LNCAP (cell line): ENCODE measurements at regions not wholly inside any gene's neighbourhood (a gene's known extent, or its start where the extent isn't known, plus 50 kb on each side); places are given as distances from the start of the nearest gene placed in this dataset.

Source experiments
- CTCF ChIP-seq: fragments of 450-650 bp; IDR thresholded peaks from 2 replicates; pipeline ENCODE4 v1.5.1; 2017; ENCODE audit warnings: mild to moderate bottlenecking

DNA sequence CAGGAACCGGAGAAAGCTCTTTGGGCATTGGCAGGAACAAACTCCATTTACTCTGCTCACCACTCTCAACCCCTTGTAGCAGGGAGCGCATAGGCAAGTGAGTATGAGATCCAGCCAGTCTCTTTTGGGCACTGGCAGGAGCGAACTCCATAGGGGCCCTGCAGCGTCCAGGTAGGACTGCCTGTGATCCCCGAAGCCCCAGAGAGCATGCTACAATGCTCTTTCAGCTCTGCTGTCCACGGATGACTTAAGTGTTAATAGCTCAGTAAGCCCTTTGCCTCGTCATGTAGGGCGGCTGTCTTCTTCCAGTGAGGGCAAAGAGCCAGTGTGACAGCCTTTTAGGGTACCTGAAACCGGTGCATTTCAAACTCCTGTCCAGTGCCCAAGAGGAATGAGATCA is 1525.6 kb upstream of the RAG2 start:
- no peak for TF ChIP-seq CTCF

DNA sequence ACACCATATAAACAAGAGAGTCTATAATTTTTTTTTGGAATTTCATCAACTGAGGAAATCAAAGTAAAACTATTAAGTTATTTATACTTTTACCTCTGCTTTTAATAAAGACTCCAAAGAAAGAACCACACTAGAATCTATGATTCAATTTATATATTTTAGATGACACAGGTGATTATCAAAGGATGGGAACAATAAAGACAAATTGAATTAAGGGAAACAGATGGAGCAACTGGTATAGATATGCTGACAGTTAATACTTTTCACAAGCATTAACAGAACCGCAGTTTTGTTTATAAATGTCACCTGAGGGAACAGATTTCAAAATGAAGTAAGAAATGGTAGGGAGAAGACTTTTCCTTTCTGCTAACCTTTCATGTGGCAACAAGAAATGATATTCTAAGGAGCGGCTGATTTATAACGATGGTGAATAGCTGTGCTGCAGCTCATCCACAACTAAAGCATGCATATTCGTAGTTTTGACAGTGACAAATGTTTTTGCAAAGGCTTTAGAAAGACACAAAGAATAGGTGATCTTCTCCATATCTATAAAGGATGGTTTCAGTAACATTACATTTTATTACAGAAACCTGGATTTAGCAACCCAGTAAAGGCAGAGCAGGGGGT is 1502.9 kb upstream of the RAG2 start:
- no peak for TF ChIP-seq CTCF

DNA sequence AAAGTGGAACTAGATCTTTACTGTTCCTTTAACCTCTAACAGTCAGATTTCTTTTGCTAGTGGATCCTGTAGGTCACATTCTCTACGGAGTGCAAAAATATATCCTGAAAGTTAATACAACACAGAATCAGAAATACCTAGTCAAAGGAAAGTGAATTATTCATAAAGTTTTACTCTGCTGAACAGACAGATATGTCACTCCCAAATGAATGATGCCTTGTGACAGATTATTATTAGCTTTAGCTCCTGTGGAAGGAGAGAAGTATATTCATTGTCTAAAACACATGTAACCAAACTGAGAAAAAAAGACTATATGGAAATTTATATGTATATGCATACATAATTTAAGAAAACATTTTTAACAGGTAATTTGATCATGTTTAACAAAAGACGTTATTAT is 1497.2 kb upstream of the RAG2 start:
- TF ChIP-seq CTCF, result no peak

- TF ChIP-seq CTCF, result no peak
Measured at GRCh38 chr11:38089726-38090125, 1491.7 kb upstream of the RAG2 start.

GRCh38 chr11:38060920-38061319 is 1462.9 kb upstream of the RAG2 start:
- no peak for TF ChIP-seq CTCF

DNA sequence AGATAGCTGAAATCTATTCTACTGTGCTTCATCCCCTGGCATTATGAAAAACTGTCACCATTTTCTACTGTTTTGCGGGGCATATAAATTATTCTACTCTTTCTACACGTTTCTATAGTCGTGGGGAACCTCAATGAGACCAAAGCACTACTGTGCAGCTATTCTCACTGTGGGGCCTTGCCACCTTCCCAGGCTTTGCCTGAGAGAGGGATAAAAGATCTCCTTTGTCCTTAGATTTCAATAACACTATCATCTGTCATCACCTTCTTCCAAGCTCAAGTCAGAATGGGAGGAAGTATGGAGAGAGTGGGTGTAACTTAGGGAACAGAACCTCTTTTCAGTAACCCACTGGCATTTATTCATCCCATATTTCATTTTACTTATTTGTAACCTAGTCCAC is 1462.1 kb upstream of the RAG2 start:
- no peak for TF ChIP-seq CTCF

GRCh38 chr11:38046571-38047135 is 1448.6 kb upstream of the RAG2 start:
- TF ChIP-seq CTCF, result no peak

DNA sequence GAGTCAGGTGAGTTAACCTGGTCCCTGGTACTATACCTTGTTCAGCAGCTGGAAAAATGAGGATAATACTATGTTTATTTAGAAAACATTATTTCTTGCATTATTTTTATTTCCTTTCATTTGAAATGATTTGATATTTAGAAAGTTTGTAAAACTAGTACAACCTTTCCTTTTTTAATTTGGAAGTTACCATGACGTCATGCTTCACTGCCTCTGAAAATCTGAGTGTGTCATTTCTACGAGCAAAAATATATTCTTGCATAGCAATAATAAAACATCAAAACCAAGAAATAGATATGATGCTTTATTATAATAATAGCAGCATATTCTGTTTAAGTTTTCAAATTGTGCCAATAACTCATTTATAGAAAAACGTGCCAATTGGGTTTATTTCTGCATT is 1445.0 kb upstream of the RAG2 start:
- TF ChIP-seq CTCF, result no peak
